Tibial nerve (tissue), 4 donors: ENCODE measurements at regions not wholly inside any gene's neighbourhood (a gene's known extent, or its start where the extent isn't known, plus 50 kb on each side); places are given as distances from the start of the nearest gene placed in this dataset.

ENCODE experiments used
- DNase-seq, 2 donors: peaks; one replicate each; pipeline ENCODE4 v3.0.0-alpha.2; 2019; ENCODE audit warnings: low spot score in 2 of 2
- H3K27ac ChIP-seq, 4 donors: fragments of 200-600 bp; sonication (generic) in 3 of 4; one replicate each; pipeline ENCODE4 v1.5.1; 2017 to 2019; ENCODE audit warnings: mild to moderate bottlenecking in 1 of 4
- H3K27me3 ChIP-seq, 2 donors: fragments of 200-600 bp; sonication (generic) in 1 of 2; one replicate each; pipeline versions ENCODE4 v1.5.1 to v1.6.0; 2017 to 2019
- H3K36me3 ChIP-seq, 3 donors: fragments of 200-600 bp; sonication (generic); one replicate each; pipeline ENCODE4 v1.5.1; 2018 to 2019
- H3K4me1 ChIP-seq, 4 donors: fragments of 200-600 bp; sonication (generic) in 3 of 4; one replicate each; pipeline ENCODE4 v1.5.1; 2017 to 2019
- H3K4me3 ChIP-seq, 4 donors: fragments of 200-600 bp; sonication (generic) in 3 of 4; one replicate each; pipeline ENCODE4 v1.5.1; 2017 to 2019; ENCODE audit warnings: mild to moderate bottlenecking in 1 of 4, moderate library complexity in 1 of 4
- H3K9me3 ChIP-seq, 4 donors: fragments of 200-600 bp; sonication (generic) in 3 of 4; one replicate each; pipeline ENCODE4 v1.5.1; 2017 to 2019
- CTCF ChIP-seq, 5 experiments: fragments of 200-600 bp in 3 of 5; fragments of 450-650 bp in 2 of 5; sonication (generic) in 3 of 5; IDR thresholded peaks; one replicate each; pipeline ENCODE4 v1.5.1; 2016 to 2019; ENCODE audit warnings: antibody characterized with exemption in 5 of 5, mild to moderate bottlenecking in 3 of 5, moderate library complexity in 2 of 5
- EP300 ChIP-seq, 2 donors: sonication (generic); formaldehyde crosslinking; IDR thresholded peaks; one replicate each; pipeline ENCODE4 v1.6.1; 2017; ENCODE audit warnings: antibody characterized with exemption in 2 of 2, mild to moderate bottlenecking in 1 of 2
- POLR2A ChIP-seq, 2 donors: fragments of 450-650 bp; IDR thresholded peaks; one replicate each; pipeline ENCODE4 v1.6.1; 2017; ENCODE audit warnings: antibody characterized with exemption in 2 of 2, mild to moderate bottlenecking in 2 of 2, moderate library complexity in 2 of 2
- WGBS, 2 donors: methylation state at CpG; one replicate each; pipeline ENCODE4 v1.1.5; 2018; 5-methylcytosine and 5-hydroxymethylcytosine counted together

GRCh38 chr2:156112323-156112722, 220.2 kb downstream of the NR4A2 start:
- Histone ChIP-seq H3K9me3 (no peaks in the 10 kb centered on the region), H3K4me1 (no peaks in the 10 kb centered on the region), H3K36me3 (no peaks in the 10 kb centered on the region), H3K27ac (no peak overlapping the region), H3K4me3 (no peak overlapping the region), H3K27me3 (no peaks in the 10 kb centered on the region)
- no peak for DNase-seq
- no peak for TF ChIP-seq CTCF (IDR thresholded peaks at IDR 0.05)
- TF ChIP-seq POLR2A (IDR thresholded peaks at IDR 0.05): no peak
- TF ChIP-seq EP300 (IDR thresholded peaks at IDR 0.05): no peak
- 63 to 70% methylated on average over 1 of the region's 1 CpG for WGBS, 2 donors

- no peaks in the 10 kb centered on the region for H3K36me3 ChIP-seq
- no peak for DNase-seq
- H3K4me3 ChIP-seq: no peak overlapping the region
- no peak for TF ChIP-seq POLR2A (IDR thresholded peaks at IDR 0.05)
- no peak for TF ChIP-seq EP300 (IDR thresholded peaks at IDR 0.05)
- TF ChIP-seq CTCF (IDR thresholded peaks at IDR 0.05): no peak
- H3K4me1 ChIP-seq: no peaks in the 10 kb centered on the region
- H3K27me3 ChIP-seq: no peaks in the 10 kb centered on the region
- no peaks in the 10 kb centered on the region for H3K9me3 ChIP-seq
- H3K27ac ChIP-seq: no peak overlapping the region
- WGBS, 2 donors: 78 to 82% methylated on average over 2 of the region's 2 CpGs
Observed at GRCh38 chr2:156110890-156111289, 221.6 kb downstream of the NR4A2 start.

GRCh38 chr2:156099382-156099781, 233.1 kb downstream of the NR4A2 start:
- no peak for TF ChIP-seq EP300 (IDR thresholded peaks at IDR 0.05)
- TF ChIP-seq CTCF (IDR thresholded peaks at IDR 0.05): no peak
- no peak for TF ChIP-seq POLR2A (IDR thresholded peaks at IDR 0.05)
- WGBS, 2 donors: 90 to 95% methylated on average over 1 of the region's 1 CpG
- Histone ChIP-seq H3K27ac (no peak overlapping the region), H3K27me3 (no peaks in the 10 kb centered on the region), H3K4me1 (no peaks in the 10 kb centered on the region), H3K4me3 (no peak overlapping the region), H3K36me3 (no peaks in the 10 kb centered on the region), H3K9me3 (peaks cover 0 to under 1% (median 0%) of the 10 kb centered on the region in 4 donors)
- no peak for DNase-seq

- Histone ChIP-seq H3K27ac (no peak overlapping the region), H3K27me3 (no peaks in the 10 kb centered on the region), H3K4me3 (no peak overlapping the region), H3K36me3 (no peaks in the 10 kb centered on the region), H3K9me3 (peaks cover 0 to 3% (median 0%) of the 10 kb centered on the region in 4 donors), H3K4me1 (no peaks in the 10 kb centered on the region)
- no peak for DNase-seq
- 87 to 90% methylated on average over 2 of the region's 2 CpGs for WGBS, 2 donors
- no peak for TF ChIP-seq POLR2A (IDR thresholded peaks at IDR 0.05)
- no peak for TF ChIP-seq EP300 (IDR thresholded peaks at IDR 0.05)
- no peak for TF ChIP-seq CTCF (IDR thresholded peaks at IDR 0.05)
Observed at GRCh38 chr2:156098506-156098905, 234.0 kb downstream of the NR4A2 start.

GRCh38 chr2:156088587-156088986, 243.9 kb downstream of the NR4A2 start:
- no peak overlapping the region for H3K27ac ChIP-seq
- no peaks in the 10 kb centered on the region for H3K27me3 ChIP-seq
- H3K4me1 ChIP-seq: peaks cover 0 to 7% (median 0%) of the 10 kb centered on the region in 4 donors
- WGBS, 2 donors: 66 to 74% methylated on average over 5 of the region's 5 CpGs
- no peaks in the 10 kb centered on the region for H3K36me3 ChIP-seq
- TF ChIP-seq EP300 (IDR thresholded peaks at IDR 0.05) (no peak), POLR2A (IDR thresholded peaks at IDR 0.05) (no peak), CTCF (IDR thresholded peaks at IDR 0.05) (no peak)
- no peak overlapping the region for H3K4me3 ChIP-seq
- no peak for DNase-seq
- H3K9me3 ChIP-seq: peaks cover 0 to 8% (median 0%) of the 10 kb centered on the region in 4 donors
